HG02885 (cell line): ENCODE measurements at regions not wholly inside any gene's neighbourhood (a gene's known extent, or its start where the extent isn't known, plus 50 kb on each side); places are given as distances from the start of the nearest gene placed in this dataset.

ENCODE experiments used
- ATAC-seq: cut with Tn5 transposase; IDR thresholded peaks from one replicate; pipeline ENCODE4 v1.9.1; 2021; ENCODE audit warnings: mild to moderate bottlenecking; ENCODE audit not compliant: unreplicated experiment, poor library complexity

GRCh38 chr11:33646629-33647028 is 54.0 kb downstream of the C11orf91 start:
- ATAC-seq, result no peak

- no peak for ATAC-seq
Measured at GRCh38 chr11:33646168-33646567, 54.5 kb downstream of the C11orf91 start.

GRCh38 chr11:33645686-33646085 is 54.9 kb downstream of the C11orf91 start:
- ATAC-seq, result no peak

GRCh38 chr11:33643167-33643824 is 57.3 kb downstream of the C11orf91 start:
- no peak for ATAC-seq

GRCh38 chr11:33642461-33643166 is 58.0 kb downstream of the C11orf91 start:
- ATAC-seq, result no peak

GRCh38 chr11:33640730-33641371 is 59.8 kb downstream of the C11orf91 start:
- no peak for ATAC-seq

GRCh38 chr11:33638608-33639007 is 62.0 kb downstream of the C11orf91 start:
- no peak for ATAC-seq

GRCh38 chr11:33636104-33636503 is 64.5 kb downstream of the C11orf91 start:
- ATAC-seq, result no peak

- no peak for ATAC-seq
Measured at GRCh38 chr11:33635161-33635560, 65.5 kb downstream of the C11orf91 start.

GRCh38 chr11:33634291-33634834 is 66.3 kb downstream of the C11orf91 start:
- no peak for ATAC-seq

GRCh38 chr11:33633251-33634003 is 67.2 kb downstream of the C11orf91 start:
- no peak for ATAC-seq

- ATAC-seq, result no peak
Measured at GRCh38 chr11:33631749-33632091, 68.9 kb downstream of the C11orf91 start.

- no peak for ATAC-seq
Measured at GRCh38 chr11:33630936-33631748, 69.5 kb downstream of the C11orf91 start.

- ATAC-seq, result no peak
Measured at GRCh38 chr11:33624083-33624482, 76.5 kb downstream of the C11orf91 start.

GRCh38 chr11:33622806-33623205 is 77.8 kb downstream of the C11orf91 start:
- no peak for ATAC-seq

GRCh38 chr11:33622186-33622585 is 78.4 kb downstream of the C11orf91 start:
- ATAC-seq, result no peak

- no peak for ATAC-seq
Measured at GRCh38 chr11:33620423-33621171, 80.0 kb downstream of the C11orf91 start.

- no peak for ATAC-seq
Measured at GRCh38 chr11:33618956-33619355, 81.7 kb downstream of the C11orf91 start.

- no peak for ATAC-seq
Measured at GRCh38 chr11:33618351-33618710, 82.3 kb downstream of the C11orf91 start.
